CD14-positive monocyte (primary cell): ENCODE measurements at regions not wholly inside any gene's neighbourhood (a gene's known extent, or its start where the extent isn't known, plus 50 kb on each side); places are given as distances from the start of the nearest gene placed in this dataset.
A peak's percentile ranks its signal among the peaks of the same experiment; 100 is the strongest.
"Not testable (repeated sequence)": the region's sequence is repeated elsewhere in the genome, so short reads cannot be mapped to it uniquely, and the experiment has no call there.

Source experiments
- DNase-seq, 3 donors: peaks; one replicate each; pipeline ENCODE4 v3.0.0-alpha.2; 2011 to 2022
- H2AFZ ChIP-seq: 2 replicates; pipeline ENCODE4 v1.6.0; 2012; ENCODE audit warnings: mild to moderate bottlenecking, low read depth, low read length, inconsistent platforms; ENCODE audit not compliant: insufficient read depth, poor library complexity, severe bottlenecking
- H3K27ac ChIP-seq, 2 donors: 1 replicate in 1 of 2; 2 replicates in 1 of 2; pipeline ENCODE4 v1.5.1; 2012 to 2013; ENCODE audit warnings: low read length in 2 of 2, control low read depth in 1 of 2, inconsistent platforms in 1 of 2, low read depth in 1 of 2, mild to moderate bottlenecking in 1 of 2
- H3K27me3 ChIP-seq, 2 donors: one replicate each; pipeline versions ENCODE4 v1.6.0 to v1.6.1; 2011 to 2013; ENCODE audit warnings: low read length in 2 of 2; ENCODE audit not compliant: control insufficient read depth in 2 of 2, insufficient read depth in 2 of 2
- H3K36me3 ChIP-seq, 2 donors: replicated peaks in 1 of 2; 1 replicate in 1 of 2; 2 replicates in 1 of 2; pipeline versions ENCODE4 v1.5.1 to v1.6.1; 2012 to 2013; ENCODE audit warnings: low read length in 2 of 2, control low read depth in 1 of 2, inconsistent platforms in 1 of 2, mild to moderate bottlenecking in 1 of 2; ENCODE audit not compliant: insufficient read depth in 2 of 2, control insufficient read depth in 1 of 2
- H3K4me1 ChIP-seq, 2 donors: 1 replicate in 1 of 2; 2 replicates in 1 of 2; pipeline versions ENCODE4 v1.5.1 to v1.6.1; 2012 to 2013; ENCODE audit warnings: low read length in 2 of 2, control low read depth in 1 of 2, inconsistent platforms in 1 of 2, mild to moderate bottlenecking in 1 of 2, moderate library complexity in 1 of 2; ENCODE audit not compliant: insufficient read depth in 2 of 2, control insufficient read depth in 1 of 2
- H3K4me2 ChIP-seq: replicated peaks from 2 replicates; pipeline ENCODE3; 2012; ENCODE audit warnings: low read length, moderate library complexity, mild to moderate bottlenecking; ENCODE audit not compliant: poor library complexity, severe bottlenecking; ENCODE audit errors: extremely low read depth
- H3K4me3 ChIP-seq, 3 experiments: fragments of 200-600 bp in 1 of 3; sonication (generic) in 1 of 3; replicated peaks in 1 of 3; 1 replicate in 2 of 3; 2 replicates in 1 of 3; pipeline ENCODE4 v1.5.1; 2011 to 2013; ENCODE audit warnings: low read length in 3 of 3, mild to moderate bottlenecking in 3 of 3, control low read depth in 2 of 3, low read depth in 2 of 3, inconsistent platforms in 1 of 3, moderate library complexity in 1 of 3
- H3K79me2 ChIP-seq: 2 replicates; pipeline ENCODE4 v1.6.0; 2012; ENCODE audit warnings: mild to moderate bottlenecking, control low read depth, inconsistent platforms, low read length, moderate library complexity; ENCODE audit not compliant: insufficient read depth
- H3K9ac ChIP-seq: 2 replicates; pipeline ENCODE4 v1.6.0; 2017; ENCODE audit warnings: low read length, mild to moderate bottlenecking; ENCODE audit not compliant: insufficient read depth, poor library complexity, severe bottlenecking
- H3K9me3 ChIP-seq, 2 donors: replicated peaks in 1 of 2; 1 replicate in 1 of 2; 2 replicates in 1 of 2; pipeline versions ENCODE4 v1.5.1 to v1.6.1; 2012 to 2013; ENCODE audit warnings: low read length in 2 of 2, control low read depth in 1 of 2; ENCODE audit not compliant: control insufficient read depth in 1 of 2, insufficient read depth in 1 of 2
- H4K20me1 ChIP-seq: 2 replicates; pipeline ENCODE4 v1.6.0; 2012; ENCODE audit warnings: mild to moderate bottlenecking, low read length, control low read depth, moderate library complexity; ENCODE audit not compliant: insufficient read depth
- H3K27ac Mint-ChIP-seq, 7 donors: one replicate each; pipeline ENCODE4 v1.8.0; 2020; ENCODE audit warnings: mild to moderate bottlenecking in 7 of 7, mixed read lengths in 7 of 7, moderate library complexity in 6 of 7, inconsistent platforms in 2 of 7
- H3K27me3 Mint-ChIP-seq, 3 donors: one replicate each; pipeline ENCODE4 v1.8.0; 2021 to 2022; ENCODE audit warnings: low read depth in 3 of 3, mild to moderate bottlenecking in 3 of 3, mixed read lengths in 3 of 3, moderate library complexity in 3 of 3, inconsistent platforms in 1 of 3
- H3K36me3 Mint-ChIP-seq, 2 donors: one replicate each; pipeline ENCODE4 v1.8.0; 2020; ENCODE audit warnings: mixed read lengths in 2 of 2, inconsistent platforms in 1 of 2, mild to moderate bottlenecking in 1 of 2
- H3K4me1 Mint-ChIP-seq: one replicate; pipeline ENCODE4 v1.8.0; 2020; ENCODE audit warnings: mild to moderate bottlenecking, mixed read lengths
- H3K4me3 Mint-ChIP-seq, 2 donors: one replicate each; pipeline ENCODE4 v1.8.0; 2020; ENCODE audit warnings: mild to moderate bottlenecking in 2 of 2, mixed read lengths in 2 of 2, moderate library complexity in 1 of 2
- H3K9me3 Mint-ChIP-seq, 7 donors: one replicate each; pipeline ENCODE4 v1.8.0; 2020 to 2022; ENCODE audit warnings: mixed read lengths in 7 of 7, mild to moderate bottlenecking in 6 of 7, moderate library complexity in 6 of 7, inconsistent platforms in 2 of 7
- WGBS: methylation state at CpG from one replicate; pipeline ENCODE4 v1.1.5; 2013; ENCODE audit warnings: missing lambda C conversion rate; ENCODE audit not compliant: insufficient coverage; 5-methylcytosine and 5-hydroxymethylcytosine counted together
- intact Hi-C, 2 donors: fragments of 100-400 bp; cut with micrococcal nuclease; formaldehyde crosslinking; loops; one replicate each; pipeline versions ENCODE4 v1.15.0 to v1.15.1; 2023
- TF ChIP-seq, protein P1 (sequence below): fragments of 200-600 bp; IDR thresholded peaks from one replicate; pipeline ENCODE4 v1.8.0; 2022; ENCODE audit warnings: antibody characterized with exemption, mild to moderate bottlenecking

DNA sequence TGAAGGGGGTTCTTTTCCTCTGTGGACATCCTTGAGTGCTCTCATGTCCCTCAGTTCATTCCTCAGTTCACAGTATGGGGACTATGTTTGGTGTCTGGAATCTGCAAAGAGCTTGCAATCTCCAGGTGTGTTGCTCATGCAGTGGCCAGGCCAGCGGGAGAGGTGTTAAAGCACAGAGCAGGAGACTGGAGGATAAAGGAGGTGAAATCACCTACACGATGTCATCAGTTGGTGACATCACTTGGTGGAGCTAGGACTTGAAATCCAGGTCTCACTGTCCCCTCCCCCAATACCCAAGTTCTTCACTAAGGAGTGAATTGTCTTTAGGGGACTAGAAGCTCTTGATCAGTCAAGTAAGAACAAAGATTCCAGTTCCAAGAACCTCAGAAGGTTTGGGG, 197.3 kb upstream of the ZNF618 start:
- Mint-ChIP-seq H3K4me1 (peaks cover 19% of the 10 kb centered on the region), H3K9me3 (peaks cover 0 to 3% (median 1%) of the 10 kb centered on the region in 7 donors), H3K36me3 (no peaks in the 10 kb centered on the region), H3K27ac (peak overlapping the region in 1 of 7 donors; percentile 33), H3K4me3 (no peak overlapping the region), H3K27me3 (peaks cover 2 to 16% (median 6%) of the 10 kb centered on the region in 3 donors)
- Histone ChIP-seq H3K79me2 (no peaks in the 10 kb centered on the region), H3K27me3 (no peaks in the 10 kb centered on the region), H3K9me3 (no peaks in the 10 kb centered on the region), H3K27ac (no peak overlapping the region), H3K9ac (no peak overlapping the region), H3K4me2 (no peak overlapping the region), H3K4me1 (peaks cover 0 to 5% of the 10 kb centered on the region in 2 donors), H3K4me3 (no peak overlapping the region), H2AFZ (no peak overlapping the region), H4K20me1 (no peaks in the 10 kb centered on the region), H3K36me3 (no peaks in the 10 kb centered on the region)
- TF ChIP-seq, protein P1, sequence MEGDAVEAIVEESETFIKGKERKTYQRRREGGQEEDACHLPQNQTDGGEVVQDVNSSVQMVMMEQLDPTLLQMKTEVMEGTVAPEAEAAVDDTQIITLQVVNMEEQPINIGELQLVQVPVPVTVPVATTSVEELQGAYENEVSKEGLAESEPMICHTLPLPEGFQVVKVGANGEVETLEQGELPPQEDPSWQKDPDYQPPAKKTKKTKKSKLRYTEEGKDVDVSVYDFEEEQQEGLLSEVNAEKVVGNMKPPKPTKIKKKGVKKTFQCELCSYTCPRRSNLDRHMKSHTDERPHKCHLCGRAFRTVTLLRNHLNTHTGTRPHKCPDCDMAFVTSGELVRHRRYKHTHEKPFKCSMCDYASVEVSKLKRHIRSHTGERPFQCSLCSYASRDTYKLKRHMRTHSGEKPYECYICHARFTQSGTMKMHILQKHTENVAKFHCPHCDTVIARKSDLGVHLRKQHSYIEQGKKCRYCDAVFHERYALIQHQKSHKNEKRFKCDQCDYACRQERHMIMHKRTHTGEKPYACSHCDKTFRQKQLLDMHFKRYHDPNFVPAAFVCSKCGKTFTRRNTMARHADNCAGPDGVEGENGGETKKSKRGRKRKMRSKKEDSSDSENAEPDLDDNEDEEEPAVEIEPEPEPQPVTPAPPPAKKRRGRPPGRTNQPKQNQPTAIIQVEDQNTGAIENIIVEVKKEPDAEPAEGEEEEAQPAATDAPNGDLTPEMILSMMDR, result no peak
- intact Hi-C loops, result no loop called here
- DNase-seq, result no peak
- 100% methylated on average over 1 of the region's 2 CpGs for WGBS

DNA sequence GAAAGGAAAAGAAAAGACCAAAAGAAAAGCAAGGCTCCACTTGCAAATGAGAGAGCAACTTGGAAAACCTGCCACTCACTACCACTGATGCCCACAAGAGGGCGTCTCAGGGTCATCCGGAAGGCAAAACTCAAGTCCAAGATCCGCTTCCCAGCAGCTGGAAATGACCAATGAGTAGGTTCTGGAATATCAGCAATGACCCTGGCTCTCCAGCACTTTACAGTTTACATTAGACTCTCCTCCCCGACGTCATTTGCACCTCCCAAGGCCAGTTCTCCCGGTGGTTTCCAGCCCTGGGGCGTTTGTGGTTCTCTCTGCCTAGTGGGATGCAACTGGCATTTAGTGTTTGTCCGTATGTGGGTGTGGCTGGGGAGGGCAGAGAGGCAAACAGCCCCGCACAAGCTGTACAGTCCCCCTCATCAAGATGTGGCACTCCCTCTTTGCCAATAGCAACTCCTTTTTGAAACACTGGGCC, 193.8 kb upstream of the ZNF618 start:
- H3K27me3 ChIP-seq, result peaks cover under 1 to 7% of the 10 kb centered on the region in 2 donors
- peak; percentile 17 to 46 (median 35) for DNase-seq
- Mint-ChIP-seq H3K4me3 (peak overlapping the region in 1 of 2 donors; percentile 40), H3K27ac (no peak overlapping the region), H3K36me3 (peaks cover 0 to 7% of the 10 kb centered on the region in 2 donors), H3K4me1 (peaks cover 12% of the 10 kb centered on the region), H3K9me3 (peaks cover 20 to 28% (median 23%) of the 10 kb centered on the region in 7 donors), H3K27me3 (peaks cover 5 to 18% (median 13%) of the 10 kb centered on the region in 3 donors)
- peak overlapping the region; percentile 36 for H2AFZ ChIP-seq
- H3K36me3 ChIP-seq, result no peaks in the 10 kb centered on the region
- no peak overlapping the region for H3K9ac ChIP-seq
- TF ChIP-seq, protein P1, result peak; percentile 97
- peaks cover 0 to 5% of the 10 kb centered on the region in 2 donors for H3K4me1 ChIP-seq
- H4K20me1 ChIP-seq, result no peaks in the 10 kb centered on the region
- intact Hi-C loops, result no loop called here
- H3K27ac ChIP-seq, result no peak overlapping the region
- no peak overlapping the region for H3K4me3 ChIP-seq
- peaks cover 18 to 25% of the 10 kb centered on the region in 2 donors for H3K9me3 ChIP-seq
- no peaks in the 10 kb centered on the region for H3K79me2 ChIP-seq
- no peak overlapping the region for H3K4me2 ChIP-seq
- WGBS, result 0% methylated on average over 2 of the region's 9 CpGs

DNA sequence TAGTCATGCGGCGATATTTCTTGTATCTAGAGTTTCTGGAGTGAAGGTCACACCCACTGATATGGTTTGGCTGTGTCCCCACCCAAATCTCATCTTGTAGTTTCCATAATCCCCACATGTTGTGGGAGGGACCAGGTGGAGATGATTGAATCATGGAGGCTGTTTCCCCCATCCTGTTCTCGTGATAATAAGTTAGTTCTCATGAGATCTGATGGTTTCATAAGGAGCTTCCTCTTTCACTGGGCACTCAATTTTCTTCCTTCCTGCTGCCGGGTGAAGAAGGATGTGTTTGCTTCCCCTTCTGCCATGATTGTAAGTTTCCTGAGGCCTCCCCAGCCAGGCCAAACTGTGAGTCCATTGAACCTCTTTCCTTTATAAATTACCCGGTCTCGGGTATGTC, 190.5 kb upstream of the ZNF618 start:
- peaks cover 25 to 31% of the 10 kb centered on the region in 2 donors for H3K9me3 ChIP-seq
- H3K4me3 ChIP-seq, H4K20me1 ChIP-seq, H3K79me2 ChIP-seq, H2AFZ ChIP-seq, H3K27ac ChIP-seq, H3K4me3 Mint-ChIP-seq, H3K36me3 Mint-ChIP-seq, H3K36me3 ChIP-seq, H3K4me1 ChIP-seq, H3K4me2 ChIP-seq, DNase-seq, intact Hi-C loops, H3K9ac ChIP-seq: not testable (repeated sequence)
- H3K27me3 ChIP-seq, result peaks cover 10 to 21% of the 10 kb centered on the region in 2 donors
- Mint-ChIP-seq H3K9me3 (peaks cover 21 to 34% (median 25%) of the 10 kb centered on the region in 7 donors), H3K4me1 (peaks cover 19% of the 10 kb centered on the region), H3K27ac (peak overlapping the region in 1 of 7 donors; percentile 72), H3K27me3 (peaks cover 16 to 30% (median 27%) of the 10 kb centered on the region in 3 donors)
- WGBS, result no CpG with 5 or more reads among the region's 6 CpGs
